ENCODE measurements at regions not wholly inside any gene's neighbourhood (a gene's known extent, or its start where the extent isn't known, plus 50 kb on each side); places are given as distances from the start of the nearest gene placed in this dataset.

- H3K9me3 Mint-ChIP-seq, result no peaks in the 10 kb centered on the region
- no peak for DNase-seq (ENCODE audit: low read depth, low spot score)
Observed at GRCh38 chr7:156220078-156220605, 407.9 kb upstream of the SHH start.

GRCh38 chr7:156219307-156220077 lies 407.2 kb upstream of the SHH start:
- Mint-ChIP-seq H3K9me3 (no peaks in the 10 kb centered on the region), H3K4me1 (no peaks in the 10 kb centered on the region), H3K4me3 (no peak overlapping the region), H3K36me3 (ENCODE audit: low read depth) (no peaks in the 10 kb centered on the region), H3K27ac (ENCODE audit: unreplicated experiment) (no peak overlapping the region), H3K27me3 (ENCODE audit: low read depth) (no peaks in the 10 kb centered on the region)
- DNase-seq (ENCODE audit: low read depth, low spot score), result no peak
- TF ChIP-seq CTCF (conservative IDR thresholded peaks at IDR 0.05), result no peak

More at GRCh38 chr7:156220078-156220605, 407.9 kb upstream of the SHH start:
- Mint-ChIP-seq H3K27ac (ENCODE audit: unreplicated experiment) (peak overlapping the region; percentile 77), H3K4me1 (no peaks in the 10 kb centered on the region), H3K4me3 (no peak overlapping the region), H3K36me3 (ENCODE audit: low read depth) (no peaks in the 10 kb centered on the region), H3K27me3 (ENCODE audit: low read depth) (no peaks in the 10 kb centered on the region)
- TF ChIP-seq CTCF (conservative IDR thresholded peaks at IDR 0.05), result no peak

- no peaks in the 10 kb centered on the region for H3K4me1 Mint-ChIP-seq
- H3K9me3 Mint-ChIP-seq, result no peaks in the 10 kb centered on the region
- no peak for DNase-seq (ENCODE audit: low read depth, low spot score)
- H3K4me3 Mint-ChIP-seq, result no peak overlapping the region
- no peak overlapping the region for H3K27ac Mint-ChIP-seq (ENCODE audit: unreplicated experiment)
- H3K27me3 Mint-ChIP-seq (ENCODE audit: low read depth), result no peaks in the 10 kb centered on the region
- H3K36me3 Mint-ChIP-seq (ENCODE audit: low read depth), result no peaks in the 10 kb centered on the region
- no peak for TF ChIP-seq CTCF (conservative IDR thresholded peaks at IDR 0.05)
Observed at GRCh38 chr7:156218544-156219306, 406.5 kb upstream of the SHH start.

- no peak for TF ChIP-seq CTCF (conservative IDR thresholded peaks at IDR 0.05)
- H3K36me3 Mint-ChIP-seq (ENCODE audit: low read depth), result no peaks in the 10 kb centered on the region
- H3K27me3 Mint-ChIP-seq (ENCODE audit: low read depth), result no peaks in the 10 kb centered on the region
- H3K9me3 Mint-ChIP-seq, result no peaks in the 10 kb centered on the region
- no peak overlapping the region for H3K4me3 Mint-ChIP-seq
- no peak for DNase-seq (ENCODE audit: low read depth, low spot score)
- no peak overlapping the region for H3K27ac Mint-ChIP-seq (ENCODE audit: unreplicated experiment)
- no peaks in the 10 kb centered on the region for H3K4me1 Mint-ChIP-seq
Observed at GRCh38 chr7:156217803-156218202, 405.5 kb upstream of the SHH start.

- DNase-seq (ENCODE audit: low read depth, low spot score), result no peak
- no peak for TF ChIP-seq CTCF (conservative IDR thresholded peaks at IDR 0.05)
- no peak overlapping the region for H3K27ac Mint-ChIP-seq (ENCODE audit: unreplicated experiment)
- H3K9me3 Mint-ChIP-seq, result no peaks in the 10 kb centered on the region
- H3K27me3 Mint-ChIP-seq (ENCODE audit: low read depth), result no peaks in the 10 kb centered on the region
- H3K36me3 Mint-ChIP-seq (ENCODE audit: low read depth), result no peaks in the 10 kb centered on the region
- H3K4me1 Mint-ChIP-seq, result no peaks in the 10 kb centered on the region
- no peak overlapping the region for H3K4me3 Mint-ChIP-seq
Observed at GRCh38 chr7:156209087-156209486, 396.8 kb upstream of the SHH start.
